ENCODE measurements at regions not wholly inside any gene's neighbourhood (a gene's known extent, or its start where the extent isn't known, plus 50 kb on each side); places are given as distances from the start of the nearest gene placed in this dataset.

DNA sequence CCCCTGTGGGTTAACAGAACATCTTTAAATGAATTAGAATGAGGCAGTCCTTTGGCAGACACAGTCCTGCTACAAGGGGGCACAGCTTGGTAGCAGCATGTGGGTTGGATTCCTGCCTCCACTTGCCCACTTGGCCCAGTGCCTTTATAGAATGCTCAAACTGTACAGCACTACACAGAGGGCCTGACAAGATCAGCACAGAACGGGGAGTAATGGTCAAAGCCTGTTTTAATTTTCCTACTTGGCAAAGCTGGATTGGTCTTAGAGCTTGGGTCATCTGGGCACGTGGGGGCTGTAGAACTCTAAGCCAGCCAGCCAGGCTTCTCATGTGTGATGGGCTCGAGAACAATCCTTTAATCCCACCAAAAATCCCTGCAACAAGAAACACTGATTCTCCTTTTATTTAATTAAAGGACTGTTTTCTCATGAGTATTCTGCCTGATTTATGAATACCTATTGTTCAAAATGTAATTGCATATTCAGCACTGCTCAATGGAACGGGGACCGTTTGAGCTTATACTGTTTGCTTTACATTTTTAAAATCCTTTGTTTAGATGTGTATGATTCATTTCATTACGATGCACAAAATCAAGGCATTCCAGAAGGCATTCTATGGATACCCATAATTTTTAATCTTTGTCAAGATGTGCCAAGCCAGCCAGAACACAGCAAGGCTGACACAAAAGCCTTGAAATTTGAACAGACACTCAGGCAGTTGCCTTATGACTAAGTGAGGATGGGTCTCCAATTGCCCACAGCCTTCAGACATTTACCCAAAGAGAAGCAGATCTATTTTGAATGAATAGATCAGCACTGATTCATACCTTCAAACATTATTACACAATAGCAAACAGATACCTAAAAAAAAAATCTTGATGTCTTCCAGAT is 249.3 kb upstream of the TGFBR2 start:
- FAIRE-seq = no peak
- Histone ChIP-seq H3K27me3 (ENCODE audit: control insufficient read depth in 3 of 3, insufficient read depth in 3 of 3, low read length in 3 of 3) (no peaks in the 10 kb centered on the region), H3K9me3 (ENCODE audit: control insufficient read depth in 2 of 2, insufficient read depth in 1 of 2, low read depth in 1 of 2, low read length in 1 of 2) (no peaks in the 10 kb centered on the region), H3K4me1 (ENCODE audit: control insufficient read depth in 3 of 3, insufficient read depth in 2 of 3, low read depth in 1 of 3, low read length in 2 of 3) (peaks cover 0 to 5% (median 0%) of the 10 kb centered on the region in 3 donors), H3K27ac (ENCODE audit: low read depth in 1 of 3, low read length in 2 of 3) (no peak overlapping the region), H3K36me3 (ENCODE audit: control insufficient read depth in 3 of 3, insufficient read depth in 2 of 3, low read depth in 1 of 3, low read length in 3 of 3) (no peaks in the 10 kb centered on the region), H3K4me3 (ENCODE audit: low read depth in 1 of 3, low read length in 3 of 3) (no peak overlapping the region)
- WGBS, 3 donors = 81 to 91% (median 88%) methylated on average over 6 of the region's 6 CpGs
- no peak for DNase-seq

DNA sequence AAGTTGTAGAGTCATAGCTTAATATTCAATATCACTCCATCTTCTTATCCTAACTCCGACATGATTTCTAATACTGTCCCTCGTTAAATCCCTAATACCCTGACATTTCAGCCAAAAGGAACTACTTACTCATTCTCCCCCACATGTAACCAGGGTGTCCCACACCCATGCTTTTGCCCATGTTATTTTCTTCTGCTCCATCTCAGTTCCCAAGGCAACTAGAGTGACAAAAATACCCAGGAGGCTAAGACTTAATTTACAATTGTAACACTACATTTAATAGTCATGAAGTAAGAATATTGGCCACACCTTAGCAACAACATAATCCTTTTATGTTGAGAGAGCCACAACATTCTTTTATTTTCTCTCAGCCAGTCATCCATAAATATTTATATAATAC is 248.5 kb upstream of the TGFBR2 start:
- FAIRE-seq (no peak), DNase-seq (no peak)
- Histone ChIP-seq H3K9me3 (ENCODE audit: control insufficient read depth in 2 of 2, insufficient read depth in 1 of 2, low read depth in 1 of 2, low read length in 1 of 2) (no peaks in the 10 kb centered on the region), H3K4me1 (ENCODE audit: control insufficient read depth in 3 of 3, insufficient read depth in 2 of 3, low read depth in 1 of 3, low read length in 2 of 3) (peaks cover 0 to 5% (median 0%) of the 10 kb centered on the region in 3 donors), H3K4me3 (ENCODE audit: low read depth in 1 of 3, low read length in 3 of 3) (no peak overlapping the region), H3K27me3 (ENCODE audit: control insufficient read depth in 3 of 3, insufficient read depth in 3 of 3, low read length in 3 of 3) (no peaks in the 10 kb centered on the region), H3K36me3 (ENCODE audit: control insufficient read depth in 3 of 3, insufficient read depth in 2 of 3, low read depth in 1 of 3, low read length in 3 of 3) (no peaks in the 10 kb centered on the region), H3K27ac (ENCODE audit: low read depth in 1 of 3, low read length in 2 of 3) (no peak overlapping the region)
- 92 to 96% (median 93%) methylated on average over 2 of the region's 2 CpGs for WGBS, 3 donors

DNA sequence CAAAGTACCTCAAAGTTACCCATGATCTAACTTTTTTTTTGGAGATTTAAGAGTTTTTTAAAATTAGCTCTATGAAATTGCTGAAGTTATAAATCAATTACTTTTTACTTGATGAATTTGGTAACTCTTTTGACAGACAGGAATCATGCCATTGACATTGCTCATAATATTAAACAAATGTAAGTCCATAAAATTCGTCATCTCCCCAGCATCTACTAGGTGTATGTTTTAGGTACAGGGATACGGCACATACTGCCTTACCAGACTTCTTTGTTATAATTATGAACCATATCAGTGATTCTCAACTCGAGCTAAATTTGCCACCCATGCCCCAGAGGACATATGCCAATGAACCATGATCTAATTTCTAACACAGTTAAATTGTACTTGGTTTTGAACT is 247.5 kb upstream of the TGFBR2 start:
- no peak overlapping the region for H3K27ac ChIP-seq (ENCODE audit: low read depth in 1 of 3, low read length in 2 of 3)
- 72 to 83% (median 80%) methylated on average over 3 of the region's 3 CpGs for WGBS, 3 donors
- peaks cover 0 to 5% (median 0%) of the 10 kb centered on the region in 3 donors for H3K4me1 ChIP-seq (ENCODE audit: control insufficient read depth in 3 of 3, insufficient read depth in 2 of 3, low read depth in 1 of 3, low read length in 2 of 3)
- H3K36me3 ChIP-seq (ENCODE audit: control insufficient read depth in 3 of 3, insufficient read depth in 2 of 3, low read depth in 1 of 3, low read length in 3 of 3) = no peaks in the 10 kb centered on the region
- H3K27me3 ChIP-seq (ENCODE audit: control insufficient read depth in 3 of 3, insufficient read depth in 3 of 3, low read length in 3 of 3) = no peaks in the 10 kb centered on the region
- no peaks in the 10 kb centered on the region for H3K9me3 ChIP-seq (ENCODE audit: control insufficient read depth in 2 of 2, insufficient read depth in 1 of 2, low read depth in 1 of 2, low read length in 1 of 2)
- no peak for FAIRE-seq
- H3K4me3 ChIP-seq (ENCODE audit: low read depth in 1 of 3, low read length in 3 of 3) = no peak overlapping the region
- DNase-seq = no peak

DNA sequence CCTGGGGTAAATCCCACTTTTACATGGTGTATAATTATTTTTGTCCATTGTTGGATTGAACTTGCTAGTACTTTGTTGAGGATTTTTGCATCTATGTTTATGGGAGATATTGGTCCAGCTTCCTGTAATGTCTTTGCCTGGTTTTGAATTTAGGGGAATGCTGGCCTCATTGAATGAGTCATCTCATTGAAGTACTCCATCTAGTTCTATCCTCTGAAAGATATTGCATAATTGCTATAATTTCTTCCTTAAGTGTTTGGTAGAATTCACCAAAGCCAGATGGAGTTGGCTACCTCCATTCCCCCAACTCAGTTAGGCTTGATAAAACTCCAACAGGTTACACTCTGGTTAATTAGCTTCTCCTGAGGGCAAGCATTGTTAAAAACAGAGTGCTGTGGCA is 237.4 kb upstream of the TGFBR2 start:
- no peaks in the 10 kb centered on the region for H3K27me3 ChIP-seq (ENCODE audit: control insufficient read depth in 3 of 3, insufficient read depth in 3 of 3, low read length in 3 of 3)
- no peak overlapping the region for H3K4me3 ChIP-seq (ENCODE audit: low read depth in 1 of 3, low read length in 3 of 3)
- no peak for FAIRE-seq
- DNase-seq = no peak
- H3K9me3 ChIP-seq (ENCODE audit: control insufficient read depth in 2 of 2, insufficient read depth in 1 of 2, low read depth in 1 of 2, low read length in 1 of 2) = no peaks in the 10 kb centered on the region
- no peak overlapping the region for H3K27ac ChIP-seq (ENCODE audit: low read depth in 1 of 3, low read length in 2 of 3)
- H3K4me1 ChIP-seq (ENCODE audit: control insufficient read depth in 3 of 3, insufficient read depth in 2 of 3, low read depth in 1 of 3, low read length in 2 of 3) = peaks cover 0 to 5% (median 0%) of the 10 kb centered on the region in 3 donors
- H3K36me3 ChIP-seq (ENCODE audit: control insufficient read depth in 3 of 3, insufficient read depth in 2 of 3, low read depth in 1 of 3, low read length in 3 of 3) = no peaks in the 10 kb centered on the region

DNA sequence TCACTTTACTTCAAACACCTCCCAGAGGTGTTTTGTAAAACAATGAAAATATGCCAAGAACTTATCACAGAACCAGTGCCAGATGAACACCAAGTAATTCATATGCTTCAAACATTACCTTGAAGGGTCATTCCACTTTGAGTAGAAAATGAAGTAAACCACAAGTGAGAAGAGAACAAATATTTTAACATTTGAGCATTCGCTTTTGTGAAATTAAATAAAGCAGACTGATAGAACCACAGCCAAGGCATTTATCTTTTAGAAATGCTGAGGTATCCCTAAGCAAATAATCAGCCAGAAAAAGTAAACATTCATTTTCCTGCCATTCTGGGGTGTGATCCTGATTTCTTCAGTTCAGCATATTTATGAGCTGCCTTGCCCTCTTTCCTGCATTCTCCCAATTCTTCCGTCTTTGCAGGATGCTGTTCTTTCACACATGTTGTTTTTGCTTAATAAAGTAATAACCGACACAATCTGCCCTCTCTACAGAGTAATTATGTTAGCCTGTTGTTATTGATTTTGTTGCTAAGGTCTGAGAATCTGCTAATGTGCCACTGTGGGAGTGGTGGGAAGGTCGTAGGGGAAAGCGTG is 235.6 kb upstream of the TGFBR2 start:
- DNase-seq (peak in 1 of 2 donors; percentile 34), FAIRE-seq (no peak)
- no peaks in the 10 kb centered on the region for H3K36me3 ChIP-seq (ENCODE audit: control insufficient read depth in 3 of 3, insufficient read depth in 2 of 3, low read depth in 1 of 3, low read length in 3 of 3)
- H3K4me3 ChIP-seq (ENCODE audit: low read depth in 1 of 3, low read length in 3 of 3) = no peak overlapping the region
- H3K27me3 ChIP-seq (ENCODE audit: control insufficient read depth in 3 of 3, insufficient read depth in 3 of 3, low read length in 3 of 3) = no peaks in the 10 kb centered on the region
- WGBS, 3 donors = 17 to 31% (median 29%) methylated on average over 5 of the region's 5 CpGs
- H3K4me1 ChIP-seq (ENCODE audit: control insufficient read depth in 3 of 3, insufficient read depth in 2 of 3, low read depth in 1 of 3, low read length in 2 of 3) = peaks cover 0 to 5% (median 0%) of the 10 kb centered on the region in 3 donors
- no peaks in the 10 kb centered on the region for H3K9me3 ChIP-seq (ENCODE audit: control insufficient read depth in 2 of 2, insufficient read depth in 1 of 2, low read depth in 1 of 2, low read length in 1 of 2)
- no peak overlapping the region for H3K27ac ChIP-seq (ENCODE audit: low read depth in 1 of 3, low read length in 2 of 3)

DNA sequence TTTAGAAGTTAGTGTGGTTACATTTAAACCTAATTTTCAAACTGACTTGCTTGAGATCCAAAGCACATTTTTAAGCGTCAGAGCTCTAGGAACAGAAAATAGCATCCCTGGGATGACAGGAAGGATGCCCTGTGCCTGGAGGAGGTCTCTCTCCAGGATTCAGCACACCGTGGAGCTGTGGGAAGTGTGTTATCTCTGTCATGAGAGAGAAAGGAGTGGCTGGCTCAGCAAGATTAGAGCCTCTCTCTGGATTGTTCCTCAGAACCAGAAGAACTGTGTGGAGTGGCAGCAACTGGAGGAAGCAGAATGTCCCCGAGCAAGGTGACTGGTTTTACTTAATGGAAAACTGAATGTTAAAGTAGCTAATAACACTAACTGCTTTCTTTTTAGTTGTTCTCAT is 233.6 kb upstream of the TGFBR2 start:
- Histone ChIP-seq H3K27me3 (ENCODE audit: control insufficient read depth in 3 of 3, insufficient read depth in 3 of 3, low read length in 3 of 3) (no peaks in the 10 kb centered on the region), H3K27ac (ENCODE audit: low read depth in 1 of 3, low read length in 2 of 3) (no peak overlapping the region), H3K4me1 (ENCODE audit: control insufficient read depth in 3 of 3, insufficient read depth in 2 of 3, low read depth in 1 of 3, low read length in 2 of 3) (peaks cover 0 to 5% (median 0%) of the 10 kb centered on the region in 3 donors), H3K9me3 (ENCODE audit: control insufficient read depth in 2 of 2, insufficient read depth in 1 of 2, low read depth in 1 of 2, low read length in 1 of 2) (no peaks in the 10 kb centered on the region), H3K4me3 (ENCODE audit: low read depth in 1 of 3, low read length in 3 of 3) (no peak overlapping the region), H3K36me3 (ENCODE audit: control insufficient read depth in 3 of 3, insufficient read depth in 2 of 3, low read depth in 1 of 3, low read length in 3 of 3) (no peaks in the 10 kb centered on the region)
- DNase-seq (no peak), FAIRE-seq (no peak)
- 46 to 59% (median 52%) methylated on average over 3 of the region's 3 CpGs for WGBS, 3 donors

DNA sequence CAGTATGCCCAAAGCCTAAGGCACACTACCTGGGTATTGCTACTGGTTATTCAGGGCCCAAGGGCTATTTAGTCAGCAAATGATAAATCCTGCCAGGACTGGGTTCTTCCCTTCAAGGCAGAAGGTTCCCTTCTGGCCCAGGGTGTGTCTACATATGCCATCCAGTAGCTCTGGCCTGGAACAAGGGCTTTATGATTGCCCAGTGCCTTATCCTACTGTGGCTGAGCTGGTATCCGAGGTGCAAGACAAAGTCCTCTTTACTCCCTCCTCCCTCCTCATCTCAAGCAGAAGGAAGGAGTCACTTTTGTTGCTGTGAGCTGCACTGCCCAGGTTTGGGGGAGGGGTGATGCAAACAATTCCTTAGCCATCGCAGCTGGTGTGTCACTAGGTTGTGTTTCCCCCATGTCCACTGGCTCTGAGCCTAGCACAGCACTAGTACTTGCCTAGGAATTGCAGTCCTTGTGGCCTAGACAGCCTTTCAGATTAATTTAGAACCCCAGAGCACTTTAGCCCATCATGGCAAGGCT is 221.8 kb upstream of the TGFBR2 start:
- no peak for FAIRE-seq
- 52 to 67% (median 66%) methylated on average over 2 of the region's 2 CpGs for WGBS, 3 donors
- peak in 1 of 2 donors; percentile 23 for DNase-seq
- Histone ChIP-seq H3K4me3 (ENCODE audit: low read depth in 1 of 3, low read length in 3 of 3) (no peak overlapping the region), H3K9me3 (ENCODE audit: control insufficient read depth in 2 of 2, insufficient read depth in 1 of 2, low read depth in 1 of 2, low read length in 1 of 2) (peaks cover 0 to 17% of the 10 kb centered on the region in 2 donors), H3K27me3 (ENCODE audit: control insufficient read depth in 3 of 3, insufficient read depth in 3 of 3, low read length in 3 of 3) (no peaks in the 10 kb centered on the region), H3K4me1 (ENCODE audit: control insufficient read depth in 3 of 3, insufficient read depth in 2 of 3, low read depth in 1 of 3, low read length in 2 of 3) (peaks cover 0 to 3% (median 0%) of the 10 kb centered on the region in 3 donors), H3K36me3 (ENCODE audit: control insufficient read depth in 3 of 3, insufficient read depth in 2 of 3, low read depth in 1 of 3, low read length in 3 of 3) (no peaks in the 10 kb centered on the region), H3K27ac (ENCODE audit: low read depth in 1 of 3, low read length in 2 of 3) (peak overlapping the region in 1 of 3 donors; percentile 30)

DNA sequence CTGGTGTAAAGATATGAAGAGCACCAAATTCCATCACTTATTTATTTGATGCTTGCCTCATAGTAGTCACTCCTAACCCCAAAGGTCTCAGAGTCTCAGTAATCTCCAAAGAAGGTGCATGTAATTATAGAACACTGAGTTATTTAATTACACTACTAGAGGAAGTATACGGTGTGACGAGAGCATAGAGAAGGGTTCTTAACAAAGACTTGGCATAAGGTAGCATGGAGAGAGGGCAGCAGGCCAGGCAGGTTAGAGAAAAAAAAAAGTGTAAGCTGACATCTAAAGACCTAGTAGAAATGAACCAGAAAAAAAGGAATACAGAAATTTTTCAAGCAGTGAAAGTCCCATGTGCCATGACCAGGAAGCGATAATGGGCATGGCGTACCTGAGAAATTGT is 213.3 kb upstream of the TGFBR2 start:
- H3K36me3 ChIP-seq (ENCODE audit: control insufficient read depth in 3 of 3, insufficient read depth in 2 of 3, low read depth in 1 of 3, low read length in 3 of 3) = no peaks in the 10 kb centered on the region
- no peak for FAIRE-seq
- H3K4me1 ChIP-seq (ENCODE audit: control insufficient read depth in 3 of 3, insufficient read depth in 2 of 3, low read depth in 1 of 3, low read length in 2 of 3) = no peaks in the 10 kb centered on the region
- DNase-seq = no peak
- 90 to 91% (median 90%) methylated on average over 4 of the region's 4 CpGs for WGBS, 3 donors
- H3K27me3 ChIP-seq (ENCODE audit: control insufficient read depth in 3 of 3, insufficient read depth in 3 of 3, low read length in 3 of 3) = no peaks in the 10 kb centered on the region
- no peaks in the 10 kb centered on the region for H3K9me3 ChIP-seq (ENCODE audit: control insufficient read depth in 2 of 2, insufficient read depth in 1 of 2, low read depth in 1 of 2, low read length in 1 of 2)
- H3K27ac ChIP-seq (ENCODE audit: low read depth in 1 of 3, low read length in 2 of 3) = no peak overlapping the region
- no peak overlapping the region for H3K4me3 ChIP-seq (ENCODE audit: low read depth in 1 of 3, low read length in 3 of 3)

All from small intestine (tissue), 7 donors.